ENCODE measurements at regions not wholly inside any gene's neighbourhood (a gene's known extent, or its start where the extent isn't known, plus 50 kb on each side); places are given as distances from the start of the nearest gene placed in this dataset.
"Not testable (repeated sequence)": the region's sequence is repeated elsewhere in the genome, so short reads cannot be mapped to it uniquely, and the experiment has no call there.

GRCh38 chr3:150127011-150127490 is 156.4 kb upstream of the PFN2 start:
- no peak for TF ChIP-seq CTCF (IDR thresholded peaks at IDR 0.05; ENCODE audit: borderline replicate concordance, control extremely low read depth, extremely low read depth, insufficient read depth, missing control alignments)
- DNase-seq (ENCODE audit: low spot score) = no peak
- in situ Hi-C loops (cut with MboI; ENCODE audit: low sequenced_read_pairs, unreplicated experiment) = no loop called here

- in situ Hi-C loops (cut with MboI; ENCODE audit: low sequenced_read_pairs, unreplicated experiment) = no loop called here
- TF ChIP-seq CTCF (IDR thresholded peaks at IDR 0.05; ENCODE audit: borderline replicate concordance, control extremely low read depth, extremely low read depth, insufficient read depth, missing control alignments) = no peak
- no peak for DNase-seq (ENCODE audit: low spot score)
Observed at GRCh38 chr3:150124142-150124541, 153.4 kb upstream of the PFN2 start.

- DNase-seq (ENCODE audit: low spot score); in situ Hi-C loops (cut with MboI; ENCODE audit: low sequenced_read_pairs, unreplicated experiment): not testable (repeated sequence)
Observed at GRCh38 chr3:150123249-150123648, 152.6 kb upstream of the PFN2 start.

GRCh38 chr3:150118219-150118618 is 147.5 kb upstream of the PFN2 start:
- no peak for TF ChIP-seq CTCF (IDR thresholded peaks at IDR 0.05; ENCODE audit: borderline replicate concordance, control extremely low read depth, extremely low read depth, insufficient read depth, missing control alignments)
- in situ Hi-C loops (cut with MboI; ENCODE audit: low sequenced_read_pairs, unreplicated experiment) = no loop called here
- no peak for DNase-seq (ENCODE audit: low spot score)

- no peak for TF ChIP-seq CTCF (IDR thresholded peaks at IDR 0.05; ENCODE audit: borderline replicate concordance, control extremely low read depth, extremely low read depth, insufficient read depth, missing control alignments)
- in situ Hi-C loops (cut with MboI; ENCODE audit: low sequenced_read_pairs, unreplicated experiment) = no loop called here
- no peak for DNase-seq (ENCODE audit: low spot score)
Observed at GRCh38 chr3:150117076-150117475, 146.4 kb upstream of the PFN2 start.

- no peak for TF ChIP-seq CTCF (IDR thresholded peaks at IDR 0.05; ENCODE audit: borderline replicate concordance, control extremely low read depth, extremely low read depth, insufficient read depth, missing control alignments)
- DNase-seq (ENCODE audit: low spot score) = no peak
- in situ Hi-C loops (cut with MboI; ENCODE audit: low sequenced_read_pairs, unreplicated experiment) = no loop called here
Observed at GRCh38 chr3:150116196-150116595, 145.5 kb upstream of the PFN2 start.

GRCh38 chr3:150114873-150115540 is 144.3 kb upstream of the PFN2 start:
- TF ChIP-seq CTCF (IDR thresholded peaks at IDR 0.05; ENCODE audit: borderline replicate concordance, control extremely low read depth, extremely low read depth, insufficient read depth, missing control alignments) = no peak
- peak; percentile 53 for DNase-seq (ENCODE audit: low spot score)
- in situ Hi-C loops (cut with MboI; ENCODE audit: low sequenced_read_pairs, unreplicated experiment) = no loop called here

All from GM13976 (cell line).